OCI-LY3 (cell line): ENCODE measurements at regions not wholly inside any gene's neighbourhood (a gene's known extent, or its start where the extent isn't known, plus 50 kb on each side); places are given as distances from the start of the nearest gene placed in this dataset.

ENCODE experiments used
- EZH2phosphoT487 ChIP-seq: fragments of 200-600 bp; shearing (Covaris generic); IDR thresholded peaks from 2 replicates; pipeline ENCODE4 v1.6.1; 2018; ENCODE audit warnings: antibody characterized with exemption, mixed run types, low read depth
- TF ChIP-seq, protein P1 (sequence below): fragments of 200-600, 300-600 bp; sonication (generic); IDR thresholded peaks from 2 replicates; pipeline ENCODE4 v1.5.1; 2014; ENCODE audit warnings: antibody characterized with exemption, low read length, low read depth

DNA sequence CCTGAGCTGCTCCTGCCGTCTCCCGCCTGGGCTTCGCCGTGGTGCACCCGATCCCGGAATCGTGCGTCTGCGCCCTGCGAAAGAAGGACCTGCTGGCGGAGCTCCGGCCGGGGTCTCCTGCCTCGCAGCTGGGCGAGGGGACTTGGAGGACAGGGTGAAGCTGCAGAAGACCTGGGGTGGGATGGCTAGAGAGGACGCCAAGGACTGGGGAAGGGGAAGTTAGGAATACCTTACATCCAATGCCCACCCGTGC, 150.2 kb downstream of the PRL start:
- TF ChIP-seq, protein P1, sequence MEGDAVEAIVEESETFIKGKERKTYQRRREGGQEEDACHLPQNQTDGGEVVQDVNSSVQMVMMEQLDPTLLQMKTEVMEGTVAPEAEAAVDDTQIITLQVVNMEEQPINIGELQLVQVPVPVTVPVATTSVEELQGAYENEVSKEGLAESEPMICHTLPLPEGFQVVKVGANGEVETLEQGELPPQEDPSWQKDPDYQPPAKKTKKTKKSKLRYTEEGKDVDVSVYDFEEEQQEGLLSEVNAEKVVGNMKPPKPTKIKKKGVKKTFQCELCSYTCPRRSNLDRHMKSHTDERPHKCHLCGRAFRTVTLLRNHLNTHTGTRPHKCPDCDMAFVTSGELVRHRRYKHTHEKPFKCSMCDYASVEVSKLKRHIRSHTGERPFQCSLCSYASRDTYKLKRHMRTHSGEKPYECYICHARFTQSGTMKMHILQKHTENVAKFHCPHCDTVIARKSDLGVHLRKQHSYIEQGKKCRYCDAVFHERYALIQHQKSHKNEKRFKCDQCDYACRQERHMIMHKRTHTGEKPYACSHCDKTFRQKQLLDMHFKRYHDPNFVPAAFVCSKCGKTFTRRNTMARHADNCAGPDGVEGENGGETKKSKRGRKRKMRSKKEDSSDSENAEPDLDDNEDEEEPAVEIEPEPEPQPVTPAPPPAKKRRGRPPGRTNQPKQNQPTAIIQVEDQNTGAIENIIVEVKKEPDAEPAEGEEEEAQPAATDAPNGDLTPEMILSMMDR = no peak
- TF ChIP-seq EZH2phosphoT487 = no peak
